ENCODE measurements at regions not wholly inside any gene's neighbourhood (a gene's known extent, or its start where the extent isn't known, plus 50 kb on each side); places are given as distances from the start of the nearest gene placed in this dataset.

DNA sequence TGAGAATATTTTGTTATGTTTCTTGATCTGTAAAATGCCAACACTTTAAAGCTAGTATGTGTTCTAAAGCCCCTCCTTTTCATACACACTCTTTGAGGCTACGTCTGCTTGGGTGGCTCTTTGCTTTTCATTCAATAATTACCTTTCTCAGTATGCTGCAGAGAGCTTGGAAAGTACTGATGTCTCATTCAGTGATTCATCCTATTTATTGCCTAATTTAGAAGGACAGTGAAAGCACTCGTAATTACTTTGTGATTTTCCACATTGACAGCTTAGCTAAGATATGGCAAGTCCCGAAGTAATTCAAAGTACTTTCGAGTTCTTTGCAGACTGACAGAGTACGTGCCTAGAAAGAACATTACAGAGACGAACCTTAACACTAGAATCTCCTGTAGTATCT is 57.2 kb downstream of the BMP15 start:
- no peak for FAIRE-seq
- intact Hi-C loops (cut with micrococcal nuclease): no loop called here

More for the DNA sequence above, 57.2 kb downstream of the BMP15 start:
- DNase-seq (ENCODE audit: extremely low read depth in 1 of 4, low spot score in 3 of 4) (no peak), ATAC-seq (no peak)
- H3K27ac ChIP-seq (ENCODE audit: extremely low read depth, low read depth, low read length): no peak overlapping the region
- H3K27me3 ChIP-seq (ENCODE audit: control insufficient read depth in 2 of 2, insufficient read depth in 2 of 2, low read length in 2 of 2): no peaks in the 10 kb centered on the region
- H4K20me1 ChIP-seq (replicated peaks; ENCODE audit: control insufficient read depth, insufficient read depth, low read length): no peaks in the 10 kb centered on the region
- H3K4me3 ChIP-seq: no peak overlapping the region
- no peaks in the 10 kb centered on the region for H3K9me1 ChIP-seq (ENCODE audit: control insufficient read depth, insufficient read depth, low read length)
- no peak overlapping the region for H3K9ac ChIP-seq (ENCODE audit: insufficient read depth in 1 of 2, low read depth in 2 of 2, low read length in 2 of 2)
- no TSS peak for BruUV-seq (replicated peaks)
- H2AFZ ChIP-seq (ENCODE audit: low read depth, low read length): no peak overlapping the region
- H3K9me3 ChIP-seq (replicated peaks; ENCODE audit: control insufficient read depth, insufficient read depth, low read depth, low read length): no peaks in the 10 kb centered on the region
- H3K36me3 ChIP-seq (ENCODE audit: control insufficient read depth, insufficient read depth, low read length): no peaks in the 10 kb centered on the region
- H3K79me2 ChIP-seq (ENCODE audit: control insufficient read depth, insufficient read depth, low read length): no peaks in the 10 kb centered on the region
- in situ Hi-C loops (cut with MboI): no loop called here
- H3K4me2 ChIP-seq (ENCODE audit: insufficient read depth, low read length): no peak overlapping the region
- no peaks in the 10 kb centered on the region for H3K4me1 ChIP-seq (replicated peaks in 1 of 2; ENCODE audit: control insufficient read depth in 2 of 2, insufficient read depth in 2 of 2, low read length in 2 of 2)
- WGBS (ENCODE audit: insufficient coverage, low coverage, missing lambda C conversion rate): 0% methylated on average over 6 of the region's 6 CpGs
- POLR2A ChIA-PET: no interaction called here
- CTCF ChIA-PET (ENCODE audit: low intra/inter-chr PET ratio): no interaction called here
- TF ChIP-seq POU5F1 (IDR thresholded peaks at IDR 0.05; ENCODE audit: borderline replicate concordance, low read depth, low read length, partially characterized antibody): no peak
- no peak for TF ChIP-seq NFIC (IDR thresholded peaks at IDR 0.05)
- TF ChIP-seq, protein P1, sequence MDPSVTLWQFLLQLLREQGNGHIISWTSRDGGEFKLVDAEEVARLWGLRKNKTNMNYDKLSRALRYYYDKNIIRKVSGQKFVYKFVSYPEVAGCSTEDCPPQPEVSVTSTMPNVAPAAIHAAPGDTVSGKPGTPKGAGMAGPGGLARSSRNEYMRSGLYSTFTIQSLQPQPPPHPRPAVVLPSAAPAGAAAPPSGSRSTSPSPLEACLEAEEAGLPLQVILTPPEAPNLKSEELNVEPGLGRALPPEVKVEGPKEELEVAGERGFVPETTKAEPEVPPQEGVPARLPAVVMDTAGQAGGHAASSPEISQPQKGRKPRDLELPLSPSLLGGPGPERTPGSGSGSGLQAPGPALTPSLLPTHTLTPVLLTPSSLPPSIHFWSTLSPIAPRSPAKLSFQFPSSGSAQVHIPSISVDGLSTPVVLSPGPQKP (CRISPR knock-in tag; IDR thresholded peaks at IDR 0.05): no peak
- TF ChIP-seq ZNF668 (CRISPR knock-in tag; IDR thresholded peaks at IDR 0.05): no peak
- TF ChIP-seq NFYB (IDR thresholded peaks at IDR 0.05; ENCODE audit: extremely low read depth, insufficient read length): no peak
- TF ChIP-seq CHD4 (IDR thresholded peaks at IDR 0.05; ENCODE audit: insufficient read depth, insufficient replicate concordance, low read depth, low read length, poor library complexity, severe bottlenecking): no peak
- TF ChIP-seq, protein P2, sequence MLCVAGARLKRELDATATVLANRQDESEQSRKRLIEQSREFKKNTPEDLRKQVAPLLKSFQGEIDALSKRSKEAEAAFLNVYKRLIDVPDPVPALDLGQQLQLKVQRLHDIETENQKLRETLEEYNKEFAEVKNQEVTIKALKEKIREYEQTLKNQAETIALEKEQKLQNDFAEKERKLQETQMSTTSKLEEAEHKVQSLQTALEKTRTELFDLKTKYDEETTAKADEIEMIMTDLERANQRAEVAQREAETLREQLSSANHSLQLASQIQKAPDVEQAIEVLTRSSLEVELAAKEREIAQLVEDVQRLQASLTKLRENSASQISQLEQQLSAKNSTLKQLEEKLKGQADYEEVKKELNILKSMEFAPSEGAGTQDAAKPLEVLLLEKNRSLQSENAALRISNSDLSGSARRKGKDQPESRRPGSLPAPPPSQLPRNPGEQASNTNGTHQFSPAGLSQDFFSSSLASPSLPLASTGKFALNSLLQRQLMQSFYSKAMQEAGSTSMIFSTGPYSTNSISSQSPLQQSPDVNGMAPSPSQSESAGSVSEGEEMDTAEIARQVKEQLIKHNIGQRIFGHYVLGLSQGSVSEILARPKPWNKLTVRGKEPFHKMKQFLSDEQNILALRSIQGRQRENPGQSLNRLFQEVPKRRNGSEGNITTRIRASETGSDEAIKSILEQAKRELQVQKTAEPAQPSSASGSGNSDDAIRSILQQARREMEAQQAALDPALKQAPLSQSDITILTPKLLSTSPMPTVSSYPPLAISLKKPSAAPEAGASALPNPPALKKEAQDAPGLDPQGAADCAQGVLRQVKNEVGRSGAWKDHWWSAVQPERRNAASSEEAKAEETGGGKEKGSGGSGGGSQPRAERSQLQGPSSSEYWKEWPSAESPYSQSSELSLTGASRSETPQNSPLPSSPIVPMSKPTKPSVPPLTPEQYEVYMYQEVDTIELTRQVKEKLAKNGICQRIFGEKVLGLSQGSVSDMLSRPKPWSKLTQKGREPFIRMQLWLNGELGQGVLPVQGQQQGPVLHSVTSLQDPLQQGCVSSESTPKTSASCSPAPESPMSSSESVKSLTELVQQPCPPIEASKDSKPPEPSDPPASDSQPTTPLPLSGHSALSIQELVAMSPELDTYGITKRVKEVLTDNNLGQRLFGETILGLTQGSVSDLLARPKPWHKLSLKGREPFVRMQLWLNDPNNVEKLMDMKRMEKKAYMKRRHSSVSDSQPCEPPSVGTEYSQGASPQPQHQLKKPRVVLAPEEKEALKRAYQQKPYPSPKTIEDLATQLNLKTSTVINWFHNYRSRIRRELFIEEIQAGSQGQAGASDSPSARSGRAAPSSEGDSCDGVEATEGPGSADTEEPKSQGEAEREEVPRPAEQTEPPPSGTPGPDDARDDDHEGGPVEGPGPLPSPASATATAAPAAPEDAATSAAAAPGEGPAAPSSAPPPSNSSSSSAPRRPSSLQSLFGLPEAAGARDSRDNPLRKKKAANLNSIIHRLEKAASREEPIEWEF (CRISPR knock-in tag; IDR thresholded peaks at IDR 0.05): no peak
- TF ChIP-seq, protein P3, sequence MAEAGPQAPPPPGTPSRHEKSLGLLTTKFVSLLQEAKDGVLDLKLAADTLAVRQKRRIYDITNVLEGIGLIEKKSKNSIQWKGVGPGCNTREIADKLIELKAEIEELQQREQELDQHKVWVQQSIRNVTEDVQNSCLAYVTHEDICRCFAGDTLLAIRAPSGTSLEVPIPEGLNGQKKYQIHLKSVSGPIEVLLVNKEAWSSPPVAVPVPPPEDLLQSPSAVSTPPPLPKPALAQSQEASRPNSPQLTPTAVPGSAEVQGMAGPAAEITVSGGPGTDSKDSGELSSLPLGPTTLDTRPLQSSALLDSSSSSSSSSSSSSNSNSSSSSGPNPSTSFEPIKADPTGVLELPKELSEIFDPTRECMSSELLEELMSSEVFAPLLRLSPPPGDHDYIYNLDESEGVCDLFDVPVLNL (CRISPR knock-in tag; IDR thresholded peaks at IDR 0.05; ENCODE audit: low read depth): no peak
- TF ChIP-seq, protein P4, sequence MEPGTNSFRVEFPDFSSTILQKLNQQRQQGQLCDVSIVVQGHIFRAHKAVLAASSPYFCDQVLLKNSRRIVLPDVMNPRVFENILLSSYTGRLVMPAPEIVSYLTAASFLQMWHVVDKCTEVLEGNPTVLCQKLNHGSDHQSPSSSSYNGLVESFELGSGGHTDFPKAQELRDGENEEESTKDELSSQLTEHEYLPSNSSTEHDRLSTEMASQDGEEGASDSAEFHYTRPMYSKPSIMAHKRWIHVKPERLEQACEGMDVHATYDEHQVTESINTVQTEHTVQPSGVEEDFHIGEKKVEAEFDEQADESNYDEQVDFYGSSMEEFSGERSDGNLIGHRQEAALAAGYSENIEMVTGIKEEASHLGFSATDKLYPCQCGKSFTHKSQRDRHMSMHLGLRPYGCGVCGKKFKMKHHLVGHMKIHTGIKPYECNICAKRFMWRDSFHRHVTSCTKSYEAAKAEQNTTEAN (CRISPR knock-in tag; IDR thresholded peaks at IDR 0.05): no peak
- no peak for TF ChIP-seq HLTF (IDR thresholded peaks at IDR 0.05)
- no peak for TF ChIP-seq ETV6 (IDR thresholded peaks at IDR 0.05; ENCODE audit: borderline replicate concordance in 1 of 2, low read depth in 2 of 2, low read length in 1 of 2)
- TF ChIP-seq ETV6 (CRISPR knock-in tag; IDR thresholded peaks at IDR 0.05; ENCODE audit: borderline replicate concordance): no peak
- TF ChIP-seq DACH1 (IDR thresholded peaks at IDR 0.05; ENCODE audit: partially characterized antibody): no peak
